Kidney glomerular epithelial cell (primary cell): ENCODE measurements at regions not wholly inside any gene's neighbourhood (a gene's known extent, or its start where the extent isn't known, plus 50 kb on each side); places are given as distances from the start of the nearest gene placed in this dataset.

Source experiments
- DNase-seq: peaks from one replicate; lab custom pipeline; 2025; lab: John Stamatoyannopoulos, UW

DNA sequence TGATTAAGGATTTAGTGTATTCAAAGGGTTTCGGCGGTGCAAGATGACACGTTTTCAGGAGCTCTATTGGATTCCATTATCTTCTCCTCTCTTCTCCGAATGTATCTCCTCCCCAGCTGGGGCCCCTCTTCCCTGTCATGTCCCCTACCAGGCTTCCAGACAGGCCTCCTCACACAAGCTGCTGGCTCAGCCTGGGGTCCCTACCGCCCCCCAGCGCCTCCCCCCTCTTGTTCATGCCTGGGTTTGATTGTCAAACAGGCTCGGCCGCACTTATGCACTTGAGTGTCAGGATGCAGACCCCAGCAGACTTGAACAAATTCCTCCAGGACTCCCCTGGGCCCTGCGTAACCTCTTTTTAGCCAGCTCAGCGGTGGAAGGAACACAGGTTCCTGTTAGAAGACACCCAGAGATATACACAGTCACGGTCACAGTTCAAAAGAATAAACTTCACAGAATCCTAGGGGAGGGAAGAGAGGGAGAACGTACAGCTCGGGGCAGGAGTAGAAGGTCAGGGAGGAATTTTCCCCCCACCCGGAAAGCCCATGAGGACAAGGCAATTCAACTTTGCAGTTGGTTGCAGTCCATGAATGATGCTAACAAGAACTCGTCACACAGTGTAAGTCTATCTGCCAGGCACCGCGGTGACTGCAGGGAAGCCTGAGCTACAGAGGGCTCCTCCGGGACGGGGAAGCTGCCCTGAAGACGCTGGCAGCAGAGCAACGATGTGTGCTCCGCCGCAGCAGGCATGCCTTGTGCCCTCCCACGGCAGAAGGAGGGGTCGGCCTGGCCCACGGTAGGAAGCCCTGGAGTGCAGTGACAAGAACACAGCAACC lies 560.0 kb downstream of the BNC2 start:
- no peak for DNase-seq

DNA sequence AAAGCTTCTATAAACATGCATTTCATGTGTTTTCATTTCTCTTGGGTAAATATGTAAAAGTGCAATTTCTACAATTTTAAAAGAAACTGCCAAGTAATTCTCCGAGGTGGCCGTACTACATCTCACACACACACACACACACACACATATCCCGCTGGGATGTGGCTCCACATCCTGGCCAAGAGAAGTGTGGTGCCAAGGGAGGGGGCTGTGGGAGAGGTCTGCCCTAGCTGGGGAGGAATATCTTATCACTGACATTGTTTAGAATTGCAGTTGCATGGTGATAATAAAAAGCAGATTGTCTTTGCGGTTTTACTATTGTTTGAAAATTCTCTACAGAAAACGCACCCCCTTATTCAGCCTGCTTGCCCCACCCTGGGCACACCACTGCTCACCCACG lies 558.4 kb downstream of the BNC2 start:
- no peak for DNase-seq

DNA sequence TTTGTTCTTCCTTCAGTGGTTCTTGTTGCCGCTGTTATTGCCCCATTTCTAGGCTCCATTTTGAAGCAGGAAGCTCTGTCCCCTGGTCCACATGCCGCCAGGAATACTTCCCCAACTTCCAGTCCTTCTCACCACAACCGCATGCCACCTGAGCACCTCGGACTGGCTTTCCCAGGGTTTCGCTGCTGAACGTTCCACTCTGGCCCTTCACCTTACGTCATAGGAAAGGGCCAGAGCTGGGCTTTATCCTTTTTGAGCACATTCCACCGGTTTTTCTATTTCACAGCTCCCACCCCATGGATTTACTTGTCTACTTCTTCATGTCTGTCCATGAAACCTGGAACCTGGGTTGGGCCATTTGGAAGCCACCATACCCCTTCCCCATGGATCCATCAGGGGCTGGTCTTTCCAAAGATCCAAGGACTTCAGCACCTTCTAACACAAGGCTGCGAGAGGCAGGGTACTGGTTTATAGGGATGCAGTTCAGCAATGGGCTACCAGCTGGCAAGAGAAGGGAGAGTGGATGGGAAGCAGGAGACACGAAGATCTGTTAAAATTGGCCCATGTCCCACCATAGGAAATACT lies 557.4 kb downstream of the BNC2 start:
- no peak for DNase-seq

DNA sequence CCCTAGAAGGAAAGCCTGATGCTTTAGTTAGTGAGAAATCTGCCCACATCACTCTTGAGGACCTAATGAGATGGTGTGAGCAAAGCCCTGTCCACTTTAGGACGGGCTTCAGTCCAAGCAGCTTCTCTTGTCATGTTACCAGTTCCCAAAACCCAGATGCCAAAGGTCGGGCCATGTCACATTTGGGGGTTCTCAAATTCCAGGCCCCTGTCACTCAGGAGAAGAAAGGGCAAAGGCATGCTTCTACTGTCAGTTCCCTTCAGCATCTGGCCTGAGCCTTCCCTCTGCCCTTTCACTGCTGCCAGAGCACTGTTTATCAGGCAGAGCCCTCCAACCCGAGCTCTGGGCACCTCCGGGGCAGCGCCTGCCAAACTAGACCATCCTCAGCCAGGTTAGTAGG lies 556.0 kb downstream of the BNC2 start:
- DNase-seq, result no peak

DNA sequence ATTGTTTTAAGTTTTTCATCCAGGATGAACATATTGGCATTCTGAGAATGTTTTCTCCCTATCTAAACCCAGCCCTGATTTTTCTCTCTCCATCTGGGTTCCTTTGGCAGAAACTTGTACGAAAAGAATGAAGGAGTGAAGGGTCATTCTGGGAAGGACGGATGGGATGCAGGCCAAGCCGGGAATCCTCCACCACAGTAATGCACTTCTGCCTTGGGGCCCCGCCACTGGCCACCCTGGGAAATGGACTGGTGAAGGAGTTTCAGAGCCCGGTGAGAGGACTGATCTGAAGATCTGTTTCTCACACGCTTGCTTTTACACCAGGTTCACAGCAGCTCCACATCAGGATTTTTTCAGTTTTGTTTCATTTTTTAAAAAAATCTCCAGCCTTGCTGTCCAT lies 554.8 kb downstream of the BNC2 start:
- no peak for DNase-seq

DNA sequence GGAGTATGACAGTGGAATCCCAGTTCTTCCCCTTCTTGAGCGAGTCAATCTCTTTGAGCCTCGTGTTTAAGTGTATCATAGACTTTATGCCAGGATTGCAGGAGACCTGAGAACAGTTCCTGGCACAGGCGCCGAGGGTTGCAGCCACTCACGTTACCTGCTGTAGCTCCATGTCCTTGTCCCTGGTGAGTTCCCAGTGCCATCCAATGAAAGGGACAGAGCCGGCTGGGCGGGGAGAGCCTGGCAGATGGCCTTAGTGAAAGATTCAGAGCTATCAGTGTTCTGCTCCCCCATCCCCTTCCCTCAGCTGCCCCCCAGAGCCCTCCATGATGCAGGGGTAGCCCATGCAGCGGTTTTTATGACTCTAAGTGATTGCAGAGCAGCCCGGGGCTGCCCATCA lies 554.0 kb downstream of the BNC2 start:
- no peak for DNase-seq

DNA sequence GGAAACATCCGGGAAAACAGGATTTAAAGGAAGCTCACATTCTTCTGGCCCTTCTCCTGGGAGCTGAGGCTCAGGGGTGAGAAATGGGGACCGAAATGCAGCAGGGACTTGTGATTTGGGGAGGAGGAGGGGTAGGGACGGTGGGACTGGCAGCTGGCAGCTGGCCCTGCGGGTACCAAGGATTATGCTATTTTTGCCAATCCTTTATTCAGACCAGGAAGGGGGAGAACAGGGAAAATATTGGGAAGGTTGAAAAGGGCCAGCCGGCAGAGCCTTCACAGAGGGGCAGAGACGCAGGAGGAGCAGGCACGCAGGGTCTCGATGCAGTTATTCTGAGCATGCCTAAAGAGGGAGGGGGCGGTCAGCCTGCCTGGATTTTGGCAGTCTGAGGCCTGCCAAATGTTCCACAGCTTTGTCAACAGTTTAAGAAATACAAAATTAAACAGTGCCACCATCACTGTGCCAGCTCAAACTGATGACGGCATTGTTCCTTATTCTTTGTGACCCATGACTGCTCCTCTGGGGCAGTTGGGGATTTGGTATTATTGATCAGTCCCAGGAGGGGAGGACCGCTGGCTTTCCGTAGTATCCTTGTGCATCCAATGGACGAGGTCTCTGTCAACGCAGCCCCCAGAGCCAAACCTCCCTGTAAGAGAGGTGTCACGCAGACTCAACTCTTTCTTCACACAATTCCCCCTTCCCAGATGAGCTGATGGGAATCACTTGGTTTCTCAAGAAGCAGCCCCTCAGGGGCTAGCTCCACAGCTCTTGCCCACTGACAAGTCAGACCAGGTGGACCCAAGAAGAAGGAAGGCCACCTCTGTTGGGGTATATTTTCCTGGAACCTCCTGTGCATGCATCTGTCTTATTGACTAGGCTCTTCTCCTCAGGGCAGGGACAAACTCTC lies 553.3 kb downstream of the BNC2 start:
- no peak for DNase-seq

DNA sequence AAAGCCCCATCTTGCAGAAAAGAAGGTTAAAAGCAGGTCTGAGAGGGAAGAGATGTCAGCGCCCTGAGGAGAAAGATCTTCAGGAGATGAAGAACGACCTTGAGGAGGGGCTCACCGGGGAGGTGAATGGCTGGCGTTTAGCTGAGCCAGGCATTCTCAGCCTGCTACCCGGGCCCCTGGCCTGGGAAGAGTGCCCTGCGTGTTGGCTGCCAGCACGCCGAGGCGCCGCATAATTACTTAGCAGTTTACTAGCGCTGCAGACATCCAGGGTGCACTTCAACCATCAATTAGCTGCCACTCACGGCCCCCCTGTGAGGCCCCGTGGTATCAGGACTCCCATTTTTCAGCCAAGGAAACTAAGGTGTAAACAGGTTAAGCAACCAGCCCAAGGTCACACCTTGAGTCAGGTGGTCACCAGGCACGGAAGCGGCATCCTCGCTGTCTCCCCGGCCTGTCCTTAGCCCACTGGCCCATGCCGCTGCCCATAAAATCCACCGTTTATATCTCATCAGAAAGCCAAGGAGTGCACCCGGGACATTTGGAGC lies 551.9 kb downstream of the BNC2 start:
- DNase-seq, result no peak

DNA sequence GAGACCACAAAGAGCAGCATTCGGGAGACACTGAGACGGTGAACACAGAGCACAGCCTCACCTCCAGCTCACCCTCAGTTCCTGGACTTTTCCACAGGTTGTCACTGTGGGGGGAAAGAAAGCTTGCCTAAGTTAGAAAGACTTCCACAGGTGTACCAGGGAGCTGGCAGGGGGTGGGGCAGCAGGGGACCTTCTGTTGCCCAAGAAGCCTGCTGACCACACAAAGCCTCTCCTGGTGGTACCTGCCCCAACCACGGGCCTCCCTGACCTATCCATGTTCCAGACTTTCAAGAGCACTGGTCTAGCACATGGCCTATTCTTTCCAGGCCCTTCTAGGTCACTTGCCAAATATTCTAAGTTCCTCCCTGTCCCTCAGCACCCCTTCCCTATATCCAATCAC lies 550.8 kb downstream of the BNC2 start:
- DNase-seq, result no peak

DNA sequence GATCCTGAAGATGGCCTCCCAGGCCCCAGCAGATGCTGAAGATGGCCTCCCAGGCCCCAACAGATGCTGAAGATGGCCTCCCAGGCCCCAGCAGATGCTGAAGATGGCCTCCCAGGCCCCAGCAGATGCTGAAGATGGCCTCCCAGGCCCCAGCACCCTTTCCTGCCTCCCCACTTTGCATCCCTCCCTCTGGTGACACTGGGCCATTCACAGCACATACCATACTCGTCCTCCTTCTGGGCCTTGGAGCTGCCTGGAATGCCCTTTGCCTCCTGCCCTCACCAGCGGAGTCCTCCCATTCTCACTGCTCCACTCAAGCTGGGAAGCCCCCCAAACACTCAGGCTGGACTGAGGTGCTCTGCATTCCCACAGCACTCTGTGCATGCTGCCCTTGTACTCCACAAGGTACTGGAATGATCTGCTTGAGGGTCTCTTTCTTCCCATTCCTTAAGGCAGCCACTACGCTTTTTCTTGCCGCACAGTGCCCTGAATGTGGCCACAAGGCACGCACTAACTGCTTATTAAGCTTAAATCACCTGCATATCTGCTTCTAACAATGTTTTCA lies 550.0 kb downstream of the BNC2 start:
- no peak for DNase-seq

DNA sequence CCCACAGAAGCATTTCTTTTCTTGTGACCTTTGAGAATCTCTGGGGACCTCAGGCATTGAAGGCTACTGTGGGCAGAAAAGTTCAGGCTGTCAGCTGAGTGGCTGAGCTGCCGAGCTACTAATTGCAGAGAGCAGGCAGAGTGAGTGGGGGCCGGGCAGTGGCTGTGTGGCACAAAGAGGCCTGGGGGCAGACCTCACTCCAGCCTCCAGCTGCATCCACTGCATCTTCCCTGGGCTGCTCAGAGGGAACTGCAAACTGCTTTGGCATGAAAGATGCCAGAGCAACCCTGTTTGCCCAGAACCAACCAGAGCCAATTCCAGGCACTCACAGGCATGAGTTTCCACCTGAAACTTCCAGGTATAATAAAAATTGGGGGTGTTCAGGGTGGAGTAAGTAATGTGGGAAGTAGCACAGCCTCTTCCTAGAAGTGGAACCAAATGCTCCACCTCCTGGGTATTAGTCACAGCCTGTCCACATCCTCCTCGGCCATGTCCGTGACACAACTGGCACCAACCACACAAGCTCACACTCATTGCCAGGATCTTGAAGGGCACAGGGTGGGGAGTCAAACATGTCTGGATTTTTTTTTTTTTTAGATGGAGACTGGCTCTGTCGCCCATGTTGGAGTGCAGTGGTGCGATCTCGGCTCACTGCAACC lies 548.9 kb downstream of the BNC2 start:
- DNase-seq, result no peak

DNA sequence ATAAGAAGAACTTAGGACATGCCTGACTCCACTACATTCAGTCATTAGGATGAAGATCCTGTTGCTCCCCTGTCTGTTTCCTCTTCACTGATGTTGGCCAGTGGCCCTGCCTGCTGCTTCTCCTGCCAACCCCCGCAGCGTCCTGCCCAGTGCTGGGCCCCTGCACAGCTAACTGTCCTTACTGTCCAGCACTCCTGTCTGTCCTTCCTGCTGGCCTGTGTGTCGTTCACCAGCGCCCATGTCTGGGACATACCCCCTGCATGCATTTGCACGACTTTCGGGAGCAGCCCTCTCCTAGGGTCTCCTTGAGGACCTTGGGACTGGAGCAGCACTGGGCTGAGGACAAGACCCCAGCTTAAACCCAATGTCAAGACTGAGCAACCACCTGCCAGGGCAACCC lies 547.6 kb downstream of the BNC2 start:
- no peak for DNase-seq

DNA sequence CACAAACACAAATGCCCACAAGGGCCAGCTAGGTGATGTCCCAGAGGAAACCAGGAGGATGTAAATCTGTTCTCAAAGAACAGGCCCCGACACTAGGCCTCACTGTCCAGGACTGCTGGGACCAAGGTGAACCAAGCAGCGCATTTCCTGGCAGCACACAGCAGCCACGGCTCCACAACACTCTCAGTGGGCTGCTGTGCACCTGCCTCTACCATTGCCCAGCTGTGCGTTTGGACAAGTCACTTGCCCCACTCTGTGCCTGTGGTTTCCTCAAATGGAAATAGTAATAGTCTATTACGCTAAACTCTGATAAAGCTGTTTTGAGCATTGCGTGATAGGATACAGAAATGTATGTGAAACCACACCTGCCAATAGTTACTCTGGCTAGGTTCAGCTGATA lies 544.5 kb downstream of the BNC2 start:
- no peak for DNase-seq

DNA sequence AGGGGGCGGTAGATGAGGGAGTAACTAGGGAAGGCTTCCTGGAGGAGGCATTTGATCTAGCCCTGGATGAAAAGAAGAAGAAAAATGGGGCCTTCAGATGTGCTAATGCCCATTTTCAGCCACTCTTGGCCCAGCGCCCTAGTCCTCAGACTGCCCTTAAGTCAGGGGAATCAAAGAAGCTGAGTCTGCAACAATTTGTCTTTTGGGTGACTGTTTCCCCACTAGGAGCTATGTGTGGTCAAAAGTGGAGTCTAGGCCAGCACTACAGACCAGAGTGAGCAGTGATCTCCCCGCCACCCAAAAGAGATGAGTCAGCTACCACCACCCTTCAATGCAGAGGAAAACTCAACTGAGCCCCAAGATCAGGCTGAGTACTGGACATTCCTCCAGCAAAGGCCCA lies 542.1 kb downstream of the BNC2 start:
- no peak for DNase-seq

DNA sequence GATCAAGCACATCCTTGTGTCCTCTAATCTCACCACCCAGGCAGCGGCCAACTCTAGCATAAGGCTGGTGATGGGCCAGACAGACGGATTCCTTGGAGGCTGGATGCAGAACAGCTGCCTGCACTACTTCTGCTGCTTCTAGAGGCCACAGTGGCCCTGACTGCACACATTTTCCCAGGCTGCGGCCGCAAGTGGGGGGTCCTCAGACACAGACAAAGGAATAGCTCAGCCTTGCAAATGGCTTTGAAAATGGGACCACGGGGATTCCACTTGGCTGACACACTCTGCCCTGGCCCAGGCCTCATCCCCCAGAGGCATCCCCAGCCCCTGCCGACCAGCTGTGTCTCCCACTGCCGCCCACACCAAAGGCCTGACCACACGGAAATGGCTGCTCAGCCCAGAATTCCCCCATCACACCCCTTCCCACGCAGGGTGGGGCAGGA lies 540.8 kb downstream of the BNC2 start:
- DNase-seq, result no peak

DNA sequence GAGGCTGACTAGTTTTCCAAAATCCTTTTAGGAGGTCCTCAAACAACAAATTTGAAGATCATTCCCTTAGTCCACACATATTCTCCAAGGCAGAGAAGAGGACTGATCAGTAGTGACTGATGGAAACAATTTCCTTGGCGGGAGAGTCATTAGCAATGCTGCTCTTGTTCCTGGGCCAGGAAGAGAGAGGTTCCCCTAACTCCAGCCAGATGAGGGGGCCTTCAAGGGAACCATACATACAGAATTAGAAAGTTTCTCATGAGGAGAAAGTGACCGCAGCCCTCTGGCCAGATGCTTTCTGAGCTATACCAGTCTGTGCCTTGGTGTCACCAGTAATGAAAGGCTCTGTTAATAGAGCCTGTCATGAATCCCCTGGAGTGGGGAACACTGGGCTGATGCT lies 539.4 kb downstream of the BNC2 start:
- no peak for DNase-seq

DNA sequence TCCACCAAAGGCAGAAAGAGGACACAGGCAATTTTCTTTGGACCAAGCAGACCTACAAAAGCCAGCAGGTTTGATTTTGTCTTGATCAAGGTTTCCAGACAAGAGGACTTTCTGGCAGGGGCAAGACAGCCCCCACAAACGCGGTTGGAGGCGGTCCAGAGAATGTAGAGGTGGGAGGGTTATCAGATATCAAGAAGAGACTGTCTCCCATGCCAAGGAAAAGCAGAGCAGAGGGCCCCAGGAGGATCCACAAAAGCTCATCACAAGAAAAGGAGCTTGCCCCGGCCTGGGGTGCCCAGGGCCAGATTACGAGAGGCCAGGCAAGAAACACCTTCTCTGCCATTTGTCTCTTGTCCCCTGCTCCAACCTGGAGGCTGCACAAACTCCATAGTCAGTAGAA lies 538.9 kb downstream of the BNC2 start:
- DNase-seq, result no peak

DNA sequence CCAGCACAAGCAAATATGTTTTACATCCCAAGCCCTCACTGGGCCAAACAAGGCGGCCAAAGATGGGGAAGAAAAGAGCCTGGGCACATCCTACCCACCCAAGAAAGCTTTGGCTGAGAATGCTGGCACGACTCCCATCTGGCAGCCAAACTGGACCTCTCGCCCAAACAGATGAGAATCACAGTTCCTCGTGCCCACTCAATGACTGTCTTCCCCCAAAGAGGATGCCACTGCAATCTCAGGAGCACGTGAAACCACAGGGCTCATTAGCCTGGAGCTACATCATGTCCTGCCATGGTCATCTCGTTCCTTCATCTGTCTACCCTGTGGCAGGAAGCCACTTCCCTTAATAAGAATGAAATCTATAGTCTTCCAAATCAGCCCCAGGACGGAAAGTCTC lies 536.8 kb downstream of the BNC2 start:
- no peak for DNase-seq

DNA sequence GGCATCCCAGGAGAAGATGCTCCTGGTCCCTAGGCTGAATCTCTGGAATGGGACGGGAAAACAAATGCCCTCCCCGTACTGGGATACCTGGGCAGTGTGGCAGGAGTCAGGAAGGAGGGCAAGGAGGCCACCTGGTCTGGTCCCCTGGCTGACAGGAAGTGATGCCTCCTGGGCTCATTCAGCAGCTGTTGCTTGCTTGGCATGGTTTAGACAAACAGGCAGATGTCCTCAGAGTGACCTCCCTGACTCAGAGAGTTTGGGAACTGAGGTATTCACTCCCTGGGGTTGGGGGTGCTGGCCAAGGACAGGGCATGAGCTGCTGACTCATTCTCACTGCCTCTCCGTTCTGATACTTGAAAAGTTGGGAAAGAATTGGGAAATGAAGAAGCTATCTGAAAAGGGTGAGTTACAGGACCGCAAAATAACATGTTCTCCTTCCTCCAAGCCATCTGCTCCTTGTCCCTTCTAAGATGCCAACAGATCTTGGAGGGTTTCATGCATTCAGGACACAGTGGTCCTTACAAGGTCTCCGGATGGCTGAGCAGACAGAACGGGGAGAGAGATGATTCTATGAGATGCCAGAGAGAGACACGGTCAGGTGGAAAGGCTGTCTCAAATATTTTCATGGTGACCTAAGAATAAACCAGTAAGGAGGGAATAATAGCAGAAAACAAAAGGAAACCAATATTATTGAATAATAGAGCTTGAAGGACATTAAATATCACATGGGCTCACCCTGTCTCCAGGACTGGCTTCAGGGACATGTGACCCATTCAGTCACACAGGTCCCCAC lies 534.5 kb downstream of the BNC2 start:
- peak; percentile 97 for DNase-seq

DNA sequence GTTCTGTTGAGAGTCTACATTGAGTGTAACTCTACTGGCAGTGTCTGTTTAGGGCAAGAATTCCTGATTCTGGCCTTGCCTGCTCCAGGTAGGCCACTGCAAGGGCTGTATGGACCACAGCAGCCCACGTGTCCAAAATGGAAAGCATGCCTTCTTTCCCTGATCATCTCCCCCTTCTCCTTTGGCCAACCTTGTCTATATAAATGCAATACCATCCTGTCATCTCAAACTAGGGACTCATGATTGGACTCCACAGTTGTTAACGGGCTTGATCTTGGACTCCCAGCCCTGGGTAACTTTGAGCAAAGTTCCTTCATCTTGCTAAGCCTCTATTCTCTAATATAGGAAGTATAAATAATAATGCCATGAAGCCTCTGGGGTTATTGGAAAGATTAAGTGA lies 533.6 kb downstream of the BNC2 start:
- DNase-seq, result no peak
